Esophagus squamous epithelium (tissue), 5 donors: ENCODE measurements at regions not wholly inside any gene's neighbourhood (a gene's known extent, or its start where the extent isn't known, plus 50 kb on each side); places are given as distances from the start of the nearest gene placed in this dataset.

ENCODE experiments used
- DNase-seq: peaks from one replicate; lab custom pipeline; 2025; lab: John Stamatoyannopoulos, UW
- H3K27ac ChIP-seq, 4 donors: fragments of 200-600 bp; sonication (generic); one replicate each; pipeline ENCODE4 v1.5.1; 2016 to 2019; ENCODE audit warnings: mild to moderate bottlenecking in 1 of 4
- H3K27me3 ChIP-seq, 4 donors: fragments of 200-600 bp; sonication (generic); 1 replicate in 3 of 4; 2 replicates in 1 of 4; pipeline versions ENCODE4 v1.5.1 to v1.6.0; 2017 to 2021; ENCODE audit warnings: antibody characterized with exemption in 1 of 4
- H3K36me3 ChIP-seq, 3 donors: fragments of 200-600 bp; sonication (generic); one replicate each; pipeline ENCODE4 v1.5.1; 2016 to 2019
- H3K4me1 ChIP-seq, 3 donors: fragments of 200-600 bp; sonication (generic); one replicate each; pipeline ENCODE4 v1.5.1; 2017 to 2019
- H3K4me3 ChIP-seq, 4 donors: fragments of 200-600 bp; sonication (generic); 1 replicate in 3 of 4; 2 replicates in 1 of 4; pipeline ENCODE4 v1.5.1; 2016 to 2019; ENCODE audit warnings: mild to moderate bottlenecking in 2 of 4, moderate library complexity in 1 of 4
- H3K9me3 ChIP-seq, 3 donors: fragments of 200-600 bp; sonication (generic); one replicate each; pipeline ENCODE4 v1.5.1; 2016 to 2019
- POLR2A ChIP-seq, 4 donors: fragments of 450-650 bp; IDR thresholded peaks; one replicate each; pipeline ENCODE4 v1.6.1; 2017; ENCODE audit warnings: antibody characterized with exemption in 4 of 4, mild to moderate bottlenecking in 4 of 4, moderate library complexity in 3 of 4
- WGBS, 2 donors: methylation state at CpG; one replicate each; pipeline ENCODE4 v1.1.5; 2018; 5-methylcytosine and 5-hydroxymethylcytosine counted together
- intact Hi-C: fragments of 100-400 bp; cut with DNase I; formaldehyde crosslinking; loops from one replicate; pipeline ENCODE4 v1.15.0; 2022
- TF ChIP-seq, protein P1 (sequence below), 6 experiments: fragments of 450-650 bp in 4 of 6; fragments of 200-600 bp in 2 of 6; sonication (generic) in 2 of 6; IDR thresholded peaks; one replicate each; pipeline ENCODE4 v1.5.1; 2016 to 2019; ENCODE audit warnings: antibody characterized with exemption in 6 of 6, mild to moderate bottlenecking in 4 of 6, moderate library complexity in 4 of 6
- donor health status: DM: yes; HTN: yes; CAD: no.

DNA sequence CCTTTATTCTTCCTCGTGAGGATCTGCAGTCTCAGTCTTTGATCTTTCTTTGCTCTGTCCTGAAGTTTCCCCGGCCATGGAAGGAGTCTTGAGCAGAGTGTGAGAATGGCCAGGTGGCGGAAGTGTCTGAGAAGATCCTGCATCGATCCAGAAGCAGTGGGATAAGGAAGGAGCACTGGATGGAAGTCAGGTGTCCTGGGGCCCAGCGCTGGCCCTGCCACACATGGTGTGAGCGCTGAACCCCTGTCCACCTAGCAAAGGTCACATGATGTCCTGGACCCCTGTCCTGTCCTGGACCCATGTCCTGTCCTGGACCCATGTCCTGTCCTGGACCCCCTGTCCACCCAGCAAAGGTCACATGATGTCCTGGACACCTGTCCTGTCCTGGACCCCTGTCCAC lies 111.8 kb upstream of the MED13L start:
- no peaks in the 10 kb centered on the region for H3K36me3 ChIP-seq
- peaks cover 0 to 55% (median 27%) of the 10 kb centered on the region in 3 donors for H3K4me1 ChIP-seq
- no peak for DNase-seq
- 84 to 88% methylated on average over 4 to 6 of the region's 6 CpGs for WGBS, 2 donors
- peaks cover 0 to 6% (median 0%) of the 10 kb centered on the region in 4 donors for H3K27me3 ChIP-seq
- intact Hi-C loops, result no loop called here
- no peak for TF ChIP-seq POLR2A (IDR thresholded peaks at IDR 0.05)
- TF ChIP-seq, protein P1, sequence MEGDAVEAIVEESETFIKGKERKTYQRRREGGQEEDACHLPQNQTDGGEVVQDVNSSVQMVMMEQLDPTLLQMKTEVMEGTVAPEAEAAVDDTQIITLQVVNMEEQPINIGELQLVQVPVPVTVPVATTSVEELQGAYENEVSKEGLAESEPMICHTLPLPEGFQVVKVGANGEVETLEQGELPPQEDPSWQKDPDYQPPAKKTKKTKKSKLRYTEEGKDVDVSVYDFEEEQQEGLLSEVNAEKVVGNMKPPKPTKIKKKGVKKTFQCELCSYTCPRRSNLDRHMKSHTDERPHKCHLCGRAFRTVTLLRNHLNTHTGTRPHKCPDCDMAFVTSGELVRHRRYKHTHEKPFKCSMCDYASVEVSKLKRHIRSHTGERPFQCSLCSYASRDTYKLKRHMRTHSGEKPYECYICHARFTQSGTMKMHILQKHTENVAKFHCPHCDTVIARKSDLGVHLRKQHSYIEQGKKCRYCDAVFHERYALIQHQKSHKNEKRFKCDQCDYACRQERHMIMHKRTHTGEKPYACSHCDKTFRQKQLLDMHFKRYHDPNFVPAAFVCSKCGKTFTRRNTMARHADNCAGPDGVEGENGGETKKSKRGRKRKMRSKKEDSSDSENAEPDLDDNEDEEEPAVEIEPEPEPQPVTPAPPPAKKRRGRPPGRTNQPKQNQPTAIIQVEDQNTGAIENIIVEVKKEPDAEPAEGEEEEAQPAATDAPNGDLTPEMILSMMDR (IDR thresholded peaks at IDR 0.05), result no peak
- H3K9me3 ChIP-seq, result peaks cover 0 to 5% (median 0%) of the 10 kb centered on the region in 3 donors
- no peak overlapping the region for H3K4me3 ChIP-seq
- H3K27ac ChIP-seq, result peak overlapping the region; percentile 60 to 75 (median 71)

DNA sequence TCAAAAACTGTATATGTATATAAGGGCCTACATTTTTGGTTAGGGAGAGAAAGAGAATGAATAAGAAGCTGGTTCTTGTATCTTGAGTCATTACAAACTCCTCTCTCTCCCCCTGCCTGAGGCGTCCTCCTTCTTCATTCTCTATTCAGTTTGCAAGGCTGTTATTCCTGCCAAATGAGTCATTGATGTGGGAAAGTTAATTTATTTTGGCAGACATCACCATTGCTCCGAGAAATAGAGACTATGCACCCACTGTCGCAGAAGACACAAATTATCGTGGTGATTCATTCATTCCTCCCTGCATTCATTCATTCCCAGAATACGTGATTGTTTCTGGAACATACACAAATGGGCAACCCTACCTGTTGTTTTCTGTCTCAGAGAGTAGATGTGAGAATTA lies 112.5 kb upstream of the MED13L start:
- Histone ChIP-seq H3K27ac (peak overlapping the region; percentile 60 to 75 (median 71)), H3K27me3 (peaks cover 0 to 6% (median 0%) of the 10 kb centered on the region in 4 donors), H3K4me3 (no peak overlapping the region), H3K4me1 (peaks cover 0 to 48% (median 27%) of the 10 kb centered on the region in 3 donors), H3K9me3 (peaks cover 0 to 5% (median 0%) of the 10 kb centered on the region in 3 donors), H3K36me3 (no peaks in the 10 kb centered on the region)
- no peak for DNase-seq
- intact Hi-C loops, result no loop called here
- no peak for TF ChIP-seq POLR2A (IDR thresholded peaks at IDR 0.05)
- TF ChIP-seq, protein P1 (IDR thresholded peaks at IDR 0.05), result no peak
- 14 to 19% methylated on average over 5 of the region's 5 CpGs for WGBS, 2 donors

DNA sequence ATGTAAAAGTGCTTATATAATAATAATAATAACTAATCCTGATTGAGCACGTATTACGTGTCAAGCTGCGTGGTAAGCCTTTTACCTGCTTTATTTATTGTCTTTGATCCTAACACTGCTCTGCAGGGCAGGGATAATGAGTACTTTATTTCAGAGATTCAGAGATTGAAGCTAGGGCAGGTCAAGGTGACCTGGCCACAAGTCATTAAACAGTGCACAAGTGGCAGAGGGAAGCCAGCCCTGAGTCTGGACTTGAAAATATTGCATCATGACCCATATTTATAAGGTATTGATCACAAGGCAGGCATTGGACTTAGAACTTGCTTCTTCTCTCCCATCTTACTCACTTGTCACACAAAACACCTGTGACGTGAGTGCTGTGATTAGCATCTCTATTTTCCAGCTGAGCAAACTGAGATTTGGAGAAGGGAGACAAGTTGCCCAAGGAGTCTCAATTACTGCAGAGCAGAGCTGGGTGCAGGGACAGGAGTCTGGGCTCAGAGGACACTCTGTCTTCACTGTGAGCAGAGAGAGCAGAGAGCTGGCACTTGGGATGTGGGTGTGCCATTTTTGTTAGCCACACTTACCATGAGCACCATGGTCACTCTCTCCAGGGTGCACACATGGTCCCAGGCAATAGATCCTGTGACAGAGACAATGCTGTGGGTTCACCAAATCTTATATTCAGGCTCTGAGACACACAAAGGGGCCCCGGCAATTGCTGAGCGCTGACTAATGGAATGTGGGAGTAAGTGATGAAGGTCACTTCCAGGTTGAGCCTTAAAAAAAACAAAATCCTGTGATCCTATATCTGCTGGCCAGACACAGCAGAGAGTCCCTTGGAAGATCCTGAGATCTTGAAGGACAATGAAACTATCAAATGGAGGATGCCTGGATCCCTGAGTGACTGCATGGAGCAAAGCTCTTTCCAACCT lies 113.2 kb upstream of the MED13L start:
- Histone ChIP-seq H3K27ac (peak overlapping the region; percentile 21 to 75 (median 54)), H3K9me3 (peaks cover 0 to 5% (median 0%) of the 10 kb centered on the region in 3 donors), H3K27me3 (peaks cover 0 to 6% (median 0%) of the 10 kb centered on the region in 4 donors), H3K4me1 (peaks cover 0 to 48% (median 27%) of the 10 kb centered on the region in 3 donors), H3K4me3 (no peak overlapping the region), H3K36me3 (no peaks in the 10 kb centered on the region)
- intact Hi-C loops, result no loop called here
- DNase-seq, result no peak
- TF ChIP-seq, protein P1 (IDR thresholded peaks at IDR 0.05), result no peak
- no peak for TF ChIP-seq POLR2A (IDR thresholded peaks at IDR 0.05)
- 56 to 57% methylated on average over 6 of the region's 6 CpGs for WGBS, 2 donors

DNA sequence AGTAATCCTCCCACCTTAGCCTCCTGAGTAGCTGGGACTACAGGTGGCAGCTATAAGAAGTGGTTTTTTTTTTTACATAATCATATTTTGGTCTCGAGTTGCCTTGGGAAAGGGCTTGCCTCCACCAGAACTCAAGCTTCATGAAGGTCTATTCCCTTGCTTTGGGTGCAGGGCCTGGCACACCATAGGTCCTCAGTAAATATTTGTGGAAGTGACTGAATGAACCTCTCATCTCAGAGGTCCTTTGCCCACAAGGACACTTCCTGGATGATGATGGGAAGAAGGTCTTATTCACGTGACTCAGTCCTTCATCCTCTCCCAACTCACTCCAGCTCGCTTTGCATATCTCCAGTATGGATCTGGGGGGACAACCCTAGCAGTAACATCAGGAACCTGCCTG lies 114.0 kb upstream of the MED13L start:
- intact Hi-C loops, result no loop called here
- WGBS, 2 donors, result 83 to 92% methylated on average over 3 of the region's 3 CpGs
- peaks cover 0 to 42% (median 27%) of the 10 kb centered on the region in 3 donors for H3K4me1 ChIP-seq
- H3K27me3 ChIP-seq, result peaks cover 0 to 6% (median 0%) of the 10 kb centered on the region in 4 donors
- H3K4me3 ChIP-seq, result no peak overlapping the region
- no peak for DNase-seq
- peaks cover 0 to 5% (median 0%) of the 10 kb centered on the region in 3 donors for H3K9me3 ChIP-seq
- no peak overlapping the region for H3K27ac ChIP-seq
- no peak for TF ChIP-seq POLR2A (IDR thresholded peaks at IDR 0.05)
- TF ChIP-seq, protein P1 (IDR thresholded peaks at IDR 0.05), result no peak
- H3K36me3 ChIP-seq, result no peaks in the 10 kb centered on the region

DNA sequence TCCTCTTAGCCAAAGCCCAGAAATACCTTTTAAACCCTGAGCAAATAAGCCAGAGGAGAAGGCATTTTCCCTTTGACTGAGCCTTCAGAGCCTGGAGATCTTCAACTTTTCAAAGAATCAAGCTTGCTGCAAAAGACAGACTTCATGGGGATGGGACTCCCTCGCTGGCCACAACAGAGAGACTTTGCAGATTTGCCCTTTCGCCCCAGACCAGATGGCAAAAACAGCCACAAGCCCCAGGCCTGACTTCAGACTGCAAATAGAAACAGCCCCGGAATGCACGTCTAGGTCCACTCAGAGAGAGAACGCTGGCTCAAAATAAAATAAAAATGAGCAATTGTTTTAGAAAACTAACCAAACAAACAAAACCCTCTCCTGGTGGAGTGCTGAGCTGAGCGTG lies 114.6 kb upstream of the MED13L start:
- DNase-seq, result no peak
- peaks cover 0 to 6% (median 0%) of the 10 kb centered on the region in 4 donors for H3K27me3 ChIP-seq
- H3K9me3 ChIP-seq, result peaks cover 0 to 5% (median 0%) of the 10 kb centered on the region in 3 donors
- 78 to 79% methylated on average over 4 to 6 of the region's 6 CpGs for WGBS, 2 donors
- H3K4me1 ChIP-seq, result peaks cover 0 to 37% (median 27%) of the 10 kb centered on the region in 3 donors
- intact Hi-C loops, result no loop called here
- no peaks in the 10 kb centered on the region for H3K36me3 ChIP-seq
- H3K27ac ChIP-seq, result no peak overlapping the region
- TF ChIP-seq, protein P1 (IDR thresholded peaks at IDR 0.05), result no peak
- TF ChIP-seq POLR2A (IDR thresholded peaks at IDR 0.05), result no peak
- no peak overlapping the region for H3K4me3 ChIP-seq
